Testis (tissue), 2 donors: ENCODE measurements at regions not wholly inside any gene's neighbourhood (a gene's known extent, or its start where the extent isn't known, plus 50 kb on each side); places are given as distances from the start of the nearest gene placed in this dataset.
A peak's percentile ranks its signal among the peaks of the same experiment; 100 is the strongest.

Experiments used
- DNase-seq: peaks from one replicate; pipeline ENCODE4 v3.0.0-alpha.2; 2019
- H3K27ac ChIP-seq, 2 donors: fragments of 200-600 bp; sonication (generic); one replicate each; pipeline ENCODE4 v1.5.1; 2019
- H3K27me3 ChIP-seq: fragments of 200-600 bp; sonication (generic); one replicate; pipeline ENCODE4 v1.5.1; 2019
- H3K36me3 ChIP-seq: fragments of 200-600 bp; sonication (generic); one replicate; pipeline ENCODE4 v1.5.1; 2017; ENCODE audit warnings: low read depth; ENCODE audit errors: missing control alignments
- H3K4me1 ChIP-seq: fragments of 200-600 bp; sonication (generic); one replicate; pipeline ENCODE4 v1.5.1; 2019
- H3K4me3 ChIP-seq, 2 donors: fragments of 200-600 bp; sonication (generic); one replicate each; pipeline ENCODE4 v1.5.1; 2017 to 2019
- H3K9me3 ChIP-seq: fragments of 200-600 bp; sonication (generic); one replicate; pipeline ENCODE4 v1.5.1; 2017
- CTCF ChIP-seq, 3 experiments: fragments of 450-650 bp in 2 of 3; fragments of 200-600 bp in 1 of 3; sonication (generic) in 1 of 3; IDR thresholded peaks; one replicate each; pipeline ENCODE4 v1.5.1; 2016 to 2019; ENCODE audit warnings: antibody characterized with exemption in 3 of 3, mild to moderate bottlenecking in 2 of 3, moderate library complexity in 1 of 3
- POLR2A ChIP-seq: fragments of 450-650 bp; IDR thresholded peaks from one replicate; pipeline ENCODE4 v1.6.1; 2017; ENCODE audit warnings: antibody characterized with exemption, mild to moderate bottlenecking, moderate library complexity
- WGBS, 2 donors: methylation state at CpG; one replicate each; pipeline ENCODE4 v1.1.5; 2018; 5-methylcytosine and 5-hydroxymethylcytosine counted together
- intact Hi-C: fragments of 100-400 bp; cut with DNase I; formaldehyde crosslinking; loops from one replicate; pipeline ENCODE4 v1.15.1; 2023; ENCODE audit warnings: low total_unique reads

GRCh38 chr18:66722671-66723070 is 118.8 kb upstream of the CDH19 start:
- Histone ChIP-seq H3K36me3 (no peaks in the 10 kb centered on the region), H3K4me1 (peaks cover 23% of the 10 kb centered on the region), H3K27me3 (no peaks in the 10 kb centered on the region), H3K4me3 (no peak overlapping the region), H3K27ac (peak overlapping the region; percentile 59 to 73), H3K9me3 (no peaks in the 10 kb centered on the region)
- DNase-seq = no peak
- intact Hi-C loops = no loop called here
- no peak for TF ChIP-seq POLR2A
- TF ChIP-seq CTCF (IDR thresholded peaks at IDR 0.05) = no peak
- WGBS, 2 donors = 64 to 65% methylated on average over 5 of the region's 5 CpGs

GRCh38 chr18:66708646-66709045 is 104.8 kb upstream of the CDH19 start:
- TF ChIP-seq POLR2A (no peak), CTCF (IDR thresholded peaks at IDR 0.05) (no peak)
- no peaks in the 10 kb centered on the region for H3K27me3 ChIP-seq
- no peak for DNase-seq
- no peaks in the 10 kb centered on the region for H3K9me3 ChIP-seq
- H3K36me3 ChIP-seq = no peaks in the 10 kb centered on the region
- H3K27ac ChIP-seq = no peak overlapping the region
- WGBS, 2 donors = 78 to 87% methylated on average over 1 of the region's 1 CpG
- H3K4me3 ChIP-seq = no peak overlapping the region
- intact Hi-C loops = no loop called here
- H3K4me1 ChIP-seq = no peaks in the 10 kb centered on the region

- no peaks in the 10 kb centered on the region for H3K36me3 ChIP-seq
- TF ChIP-seq CTCF (IDR thresholded peaks at IDR 0.05) = no peak
- TF ChIP-seq POLR2A = no peak
- no peak overlapping the region for H3K4me3 ChIP-seq
- no peaks in the 10 kb centered on the region for H3K4me1 ChIP-seq
- intact Hi-C loops = no loop called here
- DNase-seq = no peak
- no peaks in the 10 kb centered on the region for H3K9me3 ChIP-seq
- 78 to 79% methylated on average over 5 of the region's 5 CpGs for WGBS, 2 donors
- H3K27me3 ChIP-seq = no peaks in the 10 kb centered on the region
- H3K27ac ChIP-seq = no peak overlapping the region
Observed at GRCh38 chr18:66707473-66707872, 103.6 kb upstream of the CDH19 start.

- TF ChIP-seq POLR2A = no peak
- TF ChIP-seq CTCF (IDR thresholded peaks at IDR 0.05) = no peak
- H3K9me3 ChIP-seq = no peaks in the 10 kb centered on the region
- intact Hi-C loops = no loop called here
- H3K36me3 ChIP-seq = no peaks in the 10 kb centered on the region
- no peak for DNase-seq
- H3K4me3 ChIP-seq = no peak overlapping the region
- no peak overlapping the region for H3K27ac ChIP-seq
- no peaks in the 10 kb centered on the region for H3K4me1 ChIP-seq
- H3K27me3 ChIP-seq = no peaks in the 10 kb centered on the region
Observed at GRCh38 chr18:66695281-66695680, 91.4 kb upstream of the CDH19 start.

GRCh38 chr18:66694852-66695251 is 91.0 kb upstream of the CDH19 start:
- Histone ChIP-seq H3K36me3 (no peaks in the 10 kb centered on the region), H3K9me3 (no peaks in the 10 kb centered on the region), H3K4me3 (no peak overlapping the region), H3K27ac (no peak overlapping the region), H3K27me3 (no peaks in the 10 kb centered on the region), H3K4me1 (no peaks in the 10 kb centered on the region)
- no peak for DNase-seq
- 80 to 84% methylated on average over 1 of the region's 1 CpG for WGBS, 2 donors
- intact Hi-C loops = no loop called here
- TF ChIP-seq CTCF (IDR thresholded peaks at IDR 0.05) = no peak
